ENCODE measurements at regions not wholly inside any gene's neighbourhood (a gene's known extent, or its start where the extent isn't known, plus 50 kb on each side); places are given as distances from the start of the nearest gene placed in this dataset.
A peak's percentile ranks its signal among the peaks of the same experiment; 100 is the strongest.

DNA sequence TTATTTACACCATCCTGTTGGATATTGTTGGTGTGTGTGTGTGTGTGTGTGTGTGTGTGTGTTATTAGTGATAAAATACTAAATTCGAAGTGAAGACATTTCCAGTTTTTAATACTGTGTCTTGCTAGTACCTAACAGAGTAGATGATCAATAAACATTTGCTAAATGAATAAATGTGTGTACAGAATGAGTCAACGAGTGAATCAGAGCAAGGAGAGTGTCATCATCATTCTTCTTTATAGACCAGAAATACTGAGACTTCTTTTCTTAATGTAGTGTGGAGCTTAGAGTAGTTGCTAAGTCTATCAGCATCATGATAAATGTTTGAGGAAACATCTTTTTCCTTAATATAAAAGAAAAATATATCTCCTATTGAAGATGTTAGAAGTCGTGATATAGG lies 169.7 kb upstream of the SATB2 start:
- DNase-seq: no peak

DNA sequence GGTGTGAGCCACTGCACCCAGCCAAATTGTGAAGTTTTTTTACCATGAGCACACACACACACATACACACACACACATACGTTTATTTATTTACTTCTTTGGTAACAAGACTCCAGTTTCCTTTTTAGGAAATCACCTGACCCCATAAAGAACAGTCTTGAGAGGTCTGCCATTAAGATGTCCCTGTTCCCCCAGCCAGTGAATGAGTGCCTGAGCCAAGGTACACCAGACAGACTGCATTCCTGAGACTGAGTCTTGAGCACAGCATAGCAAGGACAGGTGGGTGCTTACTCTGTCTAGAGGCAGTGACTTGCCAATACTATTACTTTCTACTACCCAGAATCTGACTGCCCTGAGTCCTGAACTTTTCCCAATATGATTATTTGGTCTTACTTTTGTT lies 167.2 kb upstream of the SATB2 start:
- DNase-seq: no peak

DNA sequence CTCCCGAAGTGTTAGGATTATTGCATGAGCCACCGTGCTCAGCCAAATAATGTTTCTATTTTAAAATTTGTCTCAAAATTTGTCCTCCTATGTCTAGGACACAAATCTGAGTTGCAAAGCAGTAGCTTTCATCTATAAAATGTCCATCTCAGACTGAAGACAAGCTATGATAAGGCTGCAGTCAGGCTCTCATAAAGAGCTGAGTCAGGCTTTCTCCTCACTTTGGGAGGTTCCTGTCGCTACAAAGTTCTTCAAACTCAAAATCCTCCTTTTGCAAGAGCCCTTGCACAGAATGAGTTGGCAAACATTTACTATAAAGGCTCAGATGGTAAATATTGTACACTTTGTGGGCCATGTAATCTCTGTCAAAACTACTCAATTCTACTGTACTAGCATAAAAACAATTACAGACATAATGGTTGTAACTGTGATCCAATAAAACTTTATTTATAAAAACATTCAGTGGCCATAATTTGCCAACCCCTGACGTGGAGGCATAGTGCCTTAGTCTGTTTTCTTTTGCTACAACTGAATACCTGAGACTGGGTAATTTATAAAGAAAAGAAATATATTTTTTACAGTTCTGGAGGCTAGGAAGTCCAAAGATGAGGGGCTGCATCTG lies 154.9 kb upstream of the SATB2 start:
- no peak for DNase-seq

DNA sequence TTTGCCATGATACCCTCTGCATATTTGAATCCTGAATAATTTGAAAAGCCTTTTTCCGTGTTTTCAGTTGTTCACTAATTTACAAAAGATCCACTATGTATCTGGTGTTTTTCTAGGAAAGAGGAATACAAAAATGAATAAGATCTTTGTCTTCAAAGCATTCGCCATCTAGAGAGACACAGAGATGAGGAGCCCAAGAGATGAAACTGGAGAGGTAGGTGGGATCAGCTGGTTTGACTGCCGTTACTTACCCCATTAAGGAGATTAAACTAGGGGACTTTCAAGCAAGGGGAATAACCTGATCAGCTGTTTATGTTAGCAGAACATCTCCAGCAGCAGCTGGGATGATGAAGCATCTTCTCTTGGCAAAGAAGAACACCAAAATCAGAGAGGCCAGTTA lies 150.2 kb upstream of the SATB2 start:
- no peak for DNase-seq

DNA sequence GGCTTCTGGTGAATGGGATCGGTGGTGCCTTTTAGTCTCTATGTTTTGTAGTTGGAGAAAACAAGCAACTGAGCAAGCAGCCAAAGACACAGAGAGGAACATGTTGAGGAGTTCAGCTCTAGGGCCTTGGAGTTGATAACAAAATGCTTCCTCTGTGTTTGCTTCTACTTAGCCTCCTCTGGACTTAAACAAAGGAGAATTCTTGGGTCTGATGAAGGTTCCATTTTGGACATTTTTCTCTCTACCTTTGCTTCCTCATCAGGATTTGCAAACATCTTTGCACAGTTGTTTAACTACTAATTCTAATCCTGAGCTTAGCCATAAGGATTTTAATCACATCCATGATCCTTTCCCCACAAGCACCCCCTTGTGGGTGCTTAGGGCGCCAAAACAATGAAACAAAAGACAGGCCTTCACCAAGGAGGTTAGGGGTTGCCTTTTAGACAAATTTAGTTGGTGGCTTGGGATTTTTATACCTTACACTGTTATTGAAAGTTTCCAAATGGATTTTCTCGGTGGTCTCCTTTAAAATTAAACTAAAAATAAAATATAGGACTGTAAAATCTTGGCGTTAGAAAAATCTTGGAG lies 148.5 kb upstream of the SATB2 start:
- DNase-seq: no peak

DNA sequence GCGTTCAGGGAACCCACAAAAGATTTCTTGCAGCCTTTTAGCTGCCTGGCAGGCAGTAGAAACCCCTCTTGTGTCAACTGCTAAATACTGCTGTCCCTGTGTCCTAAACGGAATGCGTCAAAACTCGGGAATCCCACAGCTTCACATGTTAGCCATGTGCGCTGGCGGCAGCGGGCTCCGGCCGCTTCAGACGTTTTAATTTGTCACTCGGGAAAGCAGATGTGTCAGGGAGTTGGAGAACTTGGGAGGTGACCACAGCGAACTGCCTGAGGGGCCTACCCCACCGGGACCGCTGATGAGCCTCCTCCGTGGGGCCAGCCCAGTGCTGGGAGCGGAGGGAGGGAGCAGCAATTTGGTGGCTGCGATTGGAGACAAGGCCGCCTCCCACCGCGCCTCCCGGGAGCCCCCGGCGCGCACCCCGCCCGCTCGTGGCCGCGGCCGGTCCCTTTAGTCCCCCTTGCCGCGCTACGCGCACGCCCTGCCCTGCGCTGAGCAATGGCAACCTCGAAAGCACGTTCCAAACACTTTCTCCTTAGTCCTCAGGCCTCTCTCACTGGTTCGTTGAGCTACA lies 146.1 kb upstream of the SATB2 start:
- peak; percentile 82 for DNase-seq

DNA sequence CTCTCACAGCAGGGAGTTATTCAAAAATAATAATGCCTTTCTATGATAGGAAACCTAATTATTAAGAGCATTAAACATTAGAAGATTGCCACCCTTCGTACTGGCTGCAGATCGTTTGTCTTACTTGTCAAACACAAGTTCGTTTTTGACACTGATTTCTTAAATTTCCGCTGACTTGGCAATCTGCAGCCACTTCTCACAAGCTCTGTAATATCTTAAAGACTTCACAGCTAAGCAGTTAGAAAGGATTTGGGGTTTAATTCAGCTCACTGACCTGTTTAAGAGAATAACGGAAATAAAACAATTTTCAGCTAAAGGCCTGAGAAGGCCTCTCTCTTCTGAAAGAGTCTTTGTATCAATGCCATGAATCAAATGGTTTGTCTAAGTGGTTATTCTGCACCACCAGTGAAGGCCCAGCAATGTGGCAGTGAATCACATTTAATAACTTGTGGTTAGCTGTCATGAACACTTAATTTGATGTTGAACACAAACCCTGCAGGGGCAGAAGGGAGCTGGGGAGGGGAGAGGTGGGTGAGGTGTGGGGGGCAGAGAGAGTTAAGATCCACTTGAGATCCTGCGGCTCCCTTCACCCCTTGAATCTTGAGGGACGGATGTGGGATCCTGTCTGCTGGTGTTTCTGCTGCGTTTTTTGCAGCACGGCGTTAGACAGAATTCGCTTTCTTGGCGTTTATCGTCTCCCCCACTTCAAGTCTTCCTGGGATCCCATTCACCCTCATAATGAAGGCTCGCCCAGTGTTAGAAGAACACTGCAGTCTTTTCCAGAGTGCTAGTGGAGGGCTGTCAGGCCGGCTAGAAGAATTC lies 145.4 kb upstream of the SATB2 start:
- DNase-seq: peak; percentile 84

DNA sequence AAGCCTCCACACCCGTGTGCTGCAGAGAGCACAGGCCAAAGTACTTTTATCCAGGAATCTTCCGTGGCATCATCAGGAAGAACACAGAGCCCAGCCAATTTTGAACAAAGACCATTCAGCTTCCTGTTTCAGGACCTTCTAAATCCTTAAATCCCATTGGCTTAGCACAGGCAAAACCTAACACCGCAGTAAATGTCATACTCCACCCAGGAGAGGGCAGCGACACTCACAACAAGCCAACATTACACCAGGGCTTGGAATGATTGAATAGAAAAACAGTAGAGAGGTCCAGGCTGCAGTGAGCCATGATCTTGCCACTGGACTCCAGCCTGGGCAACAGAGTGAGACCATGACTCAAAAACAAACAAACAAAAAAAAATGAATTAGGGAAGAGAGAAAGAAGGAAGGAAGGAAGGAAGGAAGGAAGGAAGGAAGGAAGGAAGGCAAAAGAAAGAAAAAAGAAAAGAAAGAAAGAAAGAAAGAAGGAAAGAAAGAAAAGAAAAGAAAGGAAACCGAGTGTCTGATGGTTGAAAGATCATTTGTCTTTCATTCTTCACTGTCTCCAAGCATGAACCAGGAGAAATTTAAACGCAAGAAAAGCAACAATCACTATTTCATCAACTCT lies 144.6 kb upstream of the SATB2 start:
- DNase-seq: peak; percentile 23

DNA sequence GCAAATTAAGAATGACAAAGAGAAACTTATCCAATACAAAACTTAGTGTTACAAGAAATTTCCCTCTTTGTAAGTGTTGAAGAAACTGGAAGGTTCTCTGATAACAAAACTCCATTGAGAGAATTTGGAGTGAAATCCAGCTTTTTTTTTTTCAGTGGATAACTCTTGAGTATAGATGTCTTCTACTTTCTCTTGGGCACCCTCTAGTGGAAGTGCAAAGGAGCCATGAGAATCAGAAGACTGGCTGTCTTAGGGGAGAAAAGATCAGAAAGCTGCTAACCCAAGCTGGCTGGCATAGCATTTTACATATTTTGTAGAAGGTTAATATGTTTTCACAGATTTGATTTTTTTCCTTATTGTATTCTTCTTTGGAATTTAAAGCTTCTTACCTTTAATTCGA lies 138.8 kb upstream of the SATB2 start:
- peak; percentile 12 for DNase-seq

DNA sequence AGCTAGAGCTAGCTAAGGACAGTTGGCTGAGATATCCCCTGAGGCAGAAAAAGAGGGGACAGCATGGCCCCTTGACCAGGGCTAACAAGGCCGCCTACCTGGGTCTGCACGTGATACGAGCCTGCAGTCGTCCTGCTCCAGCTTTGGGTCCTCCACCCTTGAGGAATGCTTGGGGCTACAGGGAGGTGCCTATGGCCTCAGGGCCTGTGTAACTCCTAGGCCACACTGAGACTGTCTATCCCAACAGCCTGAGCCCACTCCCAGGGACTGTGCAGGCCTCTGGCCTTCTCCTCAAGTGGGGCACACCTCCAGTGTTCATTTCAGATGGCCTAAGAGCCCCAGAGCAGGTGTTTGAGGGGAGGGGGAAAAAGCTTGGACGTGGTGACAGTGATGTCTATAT lies 136.7 kb upstream of the SATB2 start:
- DNase-seq: no peak

DNA sequence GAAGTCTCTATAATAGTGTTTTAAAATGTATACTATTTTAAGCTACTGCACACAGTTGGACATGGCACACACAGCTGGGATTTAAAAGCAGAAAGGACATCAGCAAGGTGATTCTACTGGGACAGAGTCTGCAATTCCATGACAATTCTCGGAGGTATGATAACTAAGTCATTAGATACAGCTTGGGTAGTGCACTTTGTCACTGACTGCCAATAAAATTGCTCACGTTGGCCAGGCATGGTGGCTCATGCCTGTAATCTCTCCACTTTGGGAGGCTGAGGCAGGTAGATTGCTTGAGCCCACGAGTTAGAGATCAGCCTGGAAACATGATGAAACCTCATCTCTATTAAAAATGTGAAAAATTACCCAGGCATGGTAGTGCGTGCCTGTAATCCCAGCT lies 134.1 kb upstream of the SATB2 start:
- no peak for DNase-seq

DNA sequence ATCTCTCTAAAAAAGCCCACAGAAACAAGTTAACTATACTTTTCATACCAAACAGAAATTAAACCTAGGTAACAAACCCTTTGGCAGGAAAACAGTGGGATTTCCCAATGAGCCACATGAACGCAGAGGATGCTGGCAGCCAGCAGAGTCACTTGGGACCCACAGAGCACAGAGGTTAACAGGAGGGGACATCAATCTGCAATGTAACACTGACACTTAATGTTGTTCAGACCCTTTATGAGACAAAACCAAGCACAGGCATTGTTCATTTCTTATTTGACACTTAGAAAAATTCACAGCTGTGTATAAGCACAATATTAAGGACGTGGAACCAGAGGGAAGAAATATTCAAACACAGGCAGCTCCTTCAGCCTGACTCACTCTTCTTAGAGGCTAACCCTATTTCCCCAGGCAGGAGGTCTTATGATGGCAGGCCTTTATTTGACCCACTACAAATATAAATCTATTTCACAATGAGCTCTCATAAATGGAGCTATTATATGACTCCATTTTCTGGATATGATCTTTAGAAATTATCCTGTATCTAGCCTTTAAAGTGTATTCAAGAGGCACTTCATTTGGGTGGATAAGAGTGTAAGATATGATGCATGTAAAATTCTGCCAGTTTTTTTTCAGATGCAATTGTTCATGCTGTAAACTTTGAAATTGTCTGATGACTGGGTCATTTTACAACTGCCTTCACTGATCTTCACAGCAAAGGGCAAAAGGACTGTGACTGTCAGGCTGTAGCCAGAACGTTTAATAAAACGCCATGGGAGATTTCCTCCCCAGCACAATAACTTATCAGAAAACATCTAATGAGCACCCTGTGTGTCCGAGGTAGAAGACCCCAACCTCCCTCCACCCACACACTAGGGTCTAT lies 132.8 kb upstream of the SATB2 start:
- no peak for DNase-seq

DNA sequence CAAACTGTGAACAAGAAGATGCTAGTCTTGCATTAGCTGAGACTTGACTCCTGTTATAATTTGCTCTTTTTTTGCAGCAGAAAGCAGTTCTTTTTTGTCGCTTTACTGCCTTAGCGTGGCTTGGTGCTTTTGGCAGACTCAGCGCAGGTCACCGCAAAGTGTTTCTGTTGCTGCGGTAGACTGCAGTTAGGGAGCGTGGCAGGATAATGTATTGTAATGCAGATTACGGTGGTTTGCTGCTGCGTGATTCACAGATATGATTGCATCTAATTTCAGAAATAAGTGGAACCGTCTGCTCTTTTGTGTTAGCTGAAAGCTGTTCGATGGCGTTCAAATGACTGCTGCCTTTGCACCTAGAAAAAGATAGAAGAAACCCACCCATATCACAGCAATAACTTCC lies 131.6 kb upstream of the SATB2 start:
- DNase-seq: peak; percentile 43

DNA sequence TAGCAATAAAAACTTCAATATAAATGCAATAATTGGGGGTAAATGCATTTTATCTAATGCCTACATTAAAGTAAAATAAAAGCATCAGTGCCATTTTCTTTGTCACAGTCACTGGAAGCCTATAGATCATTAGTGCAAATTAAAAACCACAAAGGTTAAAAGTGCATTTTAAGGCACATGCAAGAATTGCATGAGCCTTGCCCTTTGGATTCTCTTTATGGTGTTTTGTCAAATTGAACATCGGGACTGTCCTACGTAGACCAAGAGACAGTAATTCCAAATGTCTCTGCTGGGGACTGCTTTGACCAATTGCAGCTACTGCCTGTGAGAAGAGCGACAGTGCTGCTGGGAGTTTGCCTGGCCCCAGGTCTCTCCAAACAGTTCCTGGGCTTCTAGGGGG lies 130.3 kb upstream of the SATB2 start:
- no peak for DNase-seq

DNA sequence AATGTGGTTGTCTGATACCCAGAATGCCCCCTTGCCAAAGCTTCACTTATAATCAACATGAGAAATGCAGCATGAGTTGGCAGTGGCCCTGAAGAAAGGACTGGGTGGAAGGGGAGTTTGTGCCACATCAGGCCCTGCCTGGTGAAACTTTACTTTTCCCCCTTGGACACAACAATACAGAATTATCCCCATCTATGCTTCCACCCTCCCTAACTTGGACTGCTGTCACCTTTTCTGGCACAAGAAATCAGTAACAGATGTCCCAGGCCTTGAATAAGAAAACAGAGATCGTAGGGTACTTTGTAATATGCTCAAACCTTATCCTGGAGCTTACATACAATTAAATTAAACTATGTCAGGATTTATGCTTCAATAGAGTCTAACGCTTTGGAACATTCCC lies 128.9 kb upstream of the SATB2 start:
- no peak for DNase-seq

DNA sequence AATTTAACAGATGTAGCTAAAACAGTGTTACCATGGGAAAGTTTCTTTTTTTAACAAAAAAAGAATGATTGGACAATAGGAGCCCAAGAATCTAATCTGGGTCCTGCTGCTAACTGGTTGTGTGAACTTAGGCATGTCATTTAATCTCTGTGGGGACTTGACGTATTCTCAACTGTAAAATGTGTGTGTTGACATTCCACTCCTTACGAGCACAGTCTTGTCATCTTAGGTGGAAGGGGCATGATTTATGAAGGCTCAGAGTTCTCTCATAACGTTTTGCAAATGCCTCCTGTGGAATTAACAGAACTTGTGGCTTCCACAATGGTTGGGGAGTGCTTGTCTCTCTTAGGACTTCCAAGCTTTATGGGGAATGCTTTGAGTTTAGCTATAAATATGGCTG lies 125.9 kb upstream of the SATB2 start:
- DNase-seq: no peak

DNA sequence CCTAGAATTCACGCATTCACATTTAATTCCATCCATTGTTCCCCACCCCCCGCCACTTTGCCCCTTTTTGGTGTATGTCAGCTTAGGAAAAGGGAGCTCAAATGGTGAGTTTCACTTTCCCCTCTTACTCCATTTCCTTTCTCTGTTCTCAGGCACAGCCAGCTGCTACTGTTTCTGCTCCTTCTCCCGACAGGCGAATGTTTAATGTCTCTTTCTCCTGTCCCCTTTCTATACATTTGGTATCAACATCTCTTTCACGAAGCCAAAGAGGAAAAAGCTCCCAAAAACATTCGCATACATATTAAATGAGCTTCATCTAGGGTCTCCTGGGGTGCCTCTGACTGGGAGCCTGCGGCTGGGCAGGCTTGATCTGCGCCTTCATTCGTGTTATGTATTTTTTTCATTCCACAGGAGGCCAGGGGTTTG lies 124.2 kb upstream of the SATB2 start:
- DNase-seq: peak; percentile 26

DNA sequence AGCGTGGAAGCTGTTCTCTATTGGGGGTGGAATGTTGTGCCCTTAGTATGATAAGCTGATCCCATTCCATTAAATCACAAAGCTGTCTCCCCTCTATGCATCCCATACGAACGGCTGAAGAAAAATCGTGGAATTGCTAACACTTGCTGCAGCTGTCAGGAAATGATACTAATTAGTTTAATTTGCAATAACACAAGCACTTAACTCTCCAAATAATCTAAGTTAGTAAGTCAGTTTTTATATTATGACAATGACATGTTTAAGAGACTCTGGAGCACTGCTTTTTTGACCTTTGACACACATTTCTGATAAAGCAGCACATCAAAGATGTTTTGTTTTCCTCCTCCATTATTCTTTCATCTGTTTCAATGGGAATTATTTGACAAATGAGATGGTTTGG lies 123.7 kb upstream of the SATB2 start:
- DNase-seq: no peak

DNA sequence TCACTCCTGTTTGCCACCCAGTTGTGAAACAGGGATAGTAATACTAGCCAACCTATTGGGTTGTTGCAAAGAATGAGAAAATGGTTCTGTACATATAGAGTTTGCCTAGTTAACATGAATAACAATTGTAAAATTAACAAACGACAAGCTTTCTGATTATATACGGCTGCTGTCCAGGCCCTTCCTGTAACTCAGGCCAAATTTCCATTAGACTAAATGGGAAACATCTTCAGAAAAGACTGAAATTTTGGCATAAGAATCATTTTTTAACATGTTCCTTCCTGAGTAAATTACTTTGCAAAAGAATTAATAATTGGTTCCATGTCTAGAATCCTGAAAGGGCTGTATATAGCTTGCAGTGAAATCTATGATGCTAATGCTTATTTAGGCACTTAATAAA lies 117.7 kb upstream of the SATB2 start:
- DNase-seq: no peak

DNA sequence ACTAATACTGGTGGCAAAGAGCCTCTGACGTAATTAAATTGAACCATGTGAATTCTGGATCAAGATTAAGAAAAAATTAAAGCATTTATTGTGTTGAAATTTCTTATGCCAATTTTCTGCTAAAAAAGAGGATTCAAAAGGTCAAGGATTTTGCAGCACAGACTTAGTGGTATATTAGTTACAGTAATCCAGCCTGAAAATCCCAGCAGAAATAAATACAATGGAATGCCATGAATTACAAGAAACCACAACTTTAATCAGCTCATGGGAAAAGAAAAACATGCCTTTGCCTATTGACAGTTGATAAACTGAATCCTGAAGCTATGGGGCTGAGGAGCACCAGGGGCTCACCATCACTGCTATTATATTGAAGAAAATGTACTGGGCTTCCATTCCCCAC lies 114.8 kb upstream of the SATB2 start:
- peak; percentile 38 for DNase-seq

DNA sequence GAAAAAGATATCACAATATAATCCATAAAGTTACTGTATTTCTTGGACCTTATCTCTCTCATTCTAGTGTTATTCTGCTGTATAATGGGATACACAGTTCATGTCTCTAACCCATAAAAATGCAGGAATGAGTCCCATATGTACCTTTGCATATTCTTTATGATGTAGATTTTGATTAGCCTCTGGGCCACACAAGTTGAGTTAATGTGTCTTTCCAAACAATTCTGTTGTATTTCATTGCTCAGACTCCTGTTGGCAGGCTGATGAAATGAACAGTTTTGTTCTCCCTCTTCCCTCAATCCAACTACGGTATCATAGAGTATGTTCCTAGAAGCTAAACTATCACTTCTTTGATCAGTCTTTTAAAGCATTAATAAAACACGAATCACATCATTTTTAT lies 113.2 kb upstream of the SATB2 start:
- no peak for DNase-seq

DNA sequence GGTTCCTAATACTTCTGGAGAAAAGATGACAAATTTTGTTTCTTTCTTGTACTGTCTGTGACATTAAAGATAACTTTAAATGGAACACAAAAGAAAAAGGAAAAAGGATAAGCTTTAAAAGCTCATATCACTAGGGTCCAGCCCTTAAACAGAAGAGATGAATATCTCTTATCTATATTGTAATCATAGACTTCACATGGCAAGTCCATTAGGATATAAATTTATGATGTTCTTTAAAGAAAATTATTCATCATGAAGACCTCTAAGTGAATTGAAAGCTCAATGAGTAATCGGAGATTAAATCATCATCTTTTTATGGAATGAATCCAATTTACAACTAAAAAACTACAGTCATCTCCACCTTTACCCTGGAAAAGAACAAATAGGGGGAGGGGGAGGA lies 111.6 kb upstream of the SATB2 start:
- DNase-seq: no peak

Measured in fibroblast of skin of abdomen (primary cell).